ENCODE measurements at regions not wholly inside any gene's neighbourhood (a gene's known extent, or its start where the extent isn't known, plus 50 kb on each side); places are given as distances from the start of the nearest gene placed in this dataset.

- Histone ChIP-seq H3K56ac (replicated peaks; ENCODE audit: insufficient read length, low read depth, low read length) (no peak overlapping the region), H3K36me3 (ENCODE audit: control insufficient read depth in 2 of 4, insufficient read depth in 4 of 4, low read length in 3 of 4) (no peaks in the 10 kb centered on the region), H3K23ac (ENCODE audit: insufficient read length) (no peak overlapping the region), H3K4me3 (ENCODE audit: extremely low read depth in 1 of 4, insufficient read depth in 2 of 4, low read depth in 3 of 4, low read length in 4 of 4) (no peak overlapping the region), H3K27ac (ENCODE audit: low read depth, low read length) (no peak overlapping the region), H3K9ac (replicated peaks in 1 of 4; ENCODE audit: extremely low read depth in 1 of 4, low read depth in 3 of 4, low read length in 3 of 4) (no peak overlapping the region), H3K79me1 (ENCODE audit: low read depth, low read length) (no peaks in the 10 kb centered on the region), H3K4ac (replicated peaks; ENCODE audit: insufficient read length, low read depth, low read length) (no peak overlapping the region), H2BK12ac (ENCODE audit: low read depth, low read length) (no peak overlapping the region), H4K20me1 (replicated peaks in 1 of 2; ENCODE audit: control insufficient read depth in 1 of 2, insufficient read depth in 2 of 2, low read length in 2 of 2) (no peaks in the 10 kb centered on the region), H3K27me3 (replicated peaks in 1 of 4; ENCODE audit: control insufficient read depth in 3 of 4, extremely low read depth in 1 of 4, insufficient read depth in 3 of 4, low read length in 3 of 4) (no peaks in the 10 kb centered on the region), H4K5ac (ENCODE audit: insufficient read length, low read depth, low read length) (no peak overlapping the region), H3K23me2 (ENCODE audit: low read depth, low read length) (no peaks in the 10 kb centered on the region), H3K4me2 (ENCODE audit: insufficient read depth in 1 of 2, low read depth in 2 of 2, low read length in 2 of 2) (no peak overlapping the region), H3K4me1 (replicated peaks in 1 of 4; ENCODE audit: control insufficient read depth in 3 of 4, insufficient read depth in 4 of 4, low read length in 3 of 4) (no peaks in the 10 kb centered on the region), H4K8ac (ENCODE audit: extremely low read depth, insufficient read depth, low read length) (no peak overlapping the region), H2BK5ac (ENCODE audit: low read depth, low read length) (no peak overlapping the region), H2AFZ (ENCODE audit: low read length) (no peak overlapping the region), H2AK5ac (ENCODE audit: low read depth, low read length) (no peak overlapping the region), H2BK20ac (ENCODE audit: low read length) (no peak overlapping the region), H3K9me3 (ENCODE audit: insufficient read depth in 2 of 2, low read depth in 1 of 2, low read length in 1 of 2) (no peaks in the 10 kb centered on the region), H2BK120ac (replicated peaks; ENCODE audit: low read depth, low read length) (no peak overlapping the region), H4K91ac (replicated peaks; ENCODE audit: insufficient read length, low read length) (no peak overlapping the region), H3K14ac (ENCODE audit: insufficient read length) (no peak overlapping the region), H3K79me2 (ENCODE audit: control insufficient read depth in 1 of 2, insufficient read depth in 2 of 2, low read length in 2 of 2) (no peaks in the 10 kb centered on the region), H3K18ac (ENCODE audit: extremely low read depth, low read length) (no peak overlapping the region), H2BK15ac (ENCODE audit: low read length) (no peak overlapping the region)
- TF ChIP-seq SUZ12 (IDR thresholded peaks at IDR 0.05; ENCODE audit: low read length) (no peak), CHD1 (IDR thresholded peaks at IDR 0.05; ENCODE audit: low read depth, low read length) (no peak), FOSL1 (IDR thresholded peaks at IDR 0.05; ENCODE audit: insufficient read depth, low read depth, low read length) (no peak), SRF (IDR thresholded peaks at IDR 0.05; ENCODE audit: low read depth, low read length) (no peak), POLR2A (IDR thresholded peaks at IDR 0.05; ENCODE audit: control extremely low read depth in 1 of 2, low read depth in 2 of 2, low read length in 2 of 2) (no peak), PHF8 (conservative IDR thresholded peaks at IDR 0.05; ENCODE audit: low read depth, low read length) (no peak), HDAC2 (IDR thresholded peaks at IDR 0.05; ENCODE audit: borderline replicate concordance in 1 of 2, low read depth in 2 of 2, low read length in 2 of 2) (no peak), SP1 (IDR thresholded peaks at IDR 0.05; ENCODE audit: low read depth, low read length) (no peak), GTF2F1 (IDR thresholded peaks at IDR 0.05; ENCODE audit: borderline replicate concordance, low read depth, low read length) (no peak), CREB1 (IDR thresholded peaks at IDR 0.05) (no peak), TBP (IDR thresholded peaks at IDR 0.05; ENCODE audit: low read depth, low read length) (no peak)
- TF ChIP-seq, protein P1, sequence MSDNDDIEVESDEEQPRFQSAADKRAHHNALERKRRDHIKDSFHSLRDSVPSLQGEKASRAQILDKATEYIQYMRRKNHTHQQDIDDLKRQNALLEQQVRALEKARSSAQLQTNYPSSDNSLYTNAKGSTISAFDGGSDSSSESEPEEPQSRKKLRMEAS (IDR thresholded peaks at IDR 0.05) = no peak
- no peak for FAIRE-seq
- CTCF ChIA-PET (ENCODE audit: partially characterized antibody) = interaction anchor here (0.6 to 1.2 kb wide), 3 partner anchors 11 to 487 kb away, joined by 3 read pairs; no protein-coding TSS in a partner anchor
- DNase-seq (ENCODE audit: low read depth in 1 of 2, low spot score in 2 of 2) = no peak
- POLR2A ChIA-PET (ENCODE audit: partially characterized antibody) = interaction anchor here (0.7 kb wide), 1 partner anchor 40 kb away, joined by 3 read pairs; no protein-coding TSS in a partner anchor
- 93% methylated on average over 4 of the region's 4 CpGs; no CpG with 5 or more reads in 1 of the 2 experiments for WGBS, 2 experiments (ENCODE audit: extremely low coverage in 1 of 2, insufficient coverage in 1 of 2, insufficient read length in 1 of 2, insufficient replicate concordance in 2 of 2, low coverage in 1 of 2, low lambda C conversion rate in 2 of 2, missing lambda C conversion rate in 1 of 2)
These were observed 288.6 kb upstream of the NR3C2 start for GRCh38 chr4:148730766-148731165.

Measured in H1 (cell line).